ENCODE measurements at regions not wholly inside any gene's neighbourhood (a gene's known extent, or its start where the extent isn't known, plus 50 kb on each side); places are given as distances from the start of the nearest gene placed in this dataset.

DNA sequence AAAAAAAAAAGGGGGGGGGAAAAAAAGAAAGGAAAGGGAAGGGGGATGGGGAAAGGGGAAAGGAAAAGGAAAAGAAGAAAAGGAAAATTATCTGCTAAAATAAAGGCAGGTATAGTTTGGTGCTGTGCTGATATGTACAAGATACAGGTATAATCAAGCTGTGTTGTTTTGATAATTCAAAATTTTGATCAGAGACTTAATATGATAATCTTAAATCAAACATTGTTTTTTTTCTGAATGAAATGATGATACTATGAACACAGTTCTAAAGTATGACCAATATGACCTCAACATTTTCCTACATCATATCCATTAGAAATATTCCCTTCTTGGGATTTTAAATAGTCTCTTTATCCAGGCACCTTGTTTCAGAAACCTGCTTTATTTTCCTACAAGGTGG is 115.6 kb upstream of the TRPM3 start:
- DNase-seq = no peak
- H3K36me3 Mint-ChIP-seq (ENCODE audit: unreplicated experiment) = no peaks in the 10 kb centered on the region
- H3K27ac Mint-ChIP-seq (ENCODE audit: unreplicated experiment) = no peak overlapping the region
- no peaks in the 10 kb centered on the region for H3K4me1 Mint-ChIP-seq (ENCODE audit: low read depth, unreplicated experiment)
- H3K9me3 Mint-ChIP-seq (ENCODE audit: unreplicated experiment) = peaks cover 4% of the 10 kb centered on the region
- TF ChIP-seq, protein P1, sequence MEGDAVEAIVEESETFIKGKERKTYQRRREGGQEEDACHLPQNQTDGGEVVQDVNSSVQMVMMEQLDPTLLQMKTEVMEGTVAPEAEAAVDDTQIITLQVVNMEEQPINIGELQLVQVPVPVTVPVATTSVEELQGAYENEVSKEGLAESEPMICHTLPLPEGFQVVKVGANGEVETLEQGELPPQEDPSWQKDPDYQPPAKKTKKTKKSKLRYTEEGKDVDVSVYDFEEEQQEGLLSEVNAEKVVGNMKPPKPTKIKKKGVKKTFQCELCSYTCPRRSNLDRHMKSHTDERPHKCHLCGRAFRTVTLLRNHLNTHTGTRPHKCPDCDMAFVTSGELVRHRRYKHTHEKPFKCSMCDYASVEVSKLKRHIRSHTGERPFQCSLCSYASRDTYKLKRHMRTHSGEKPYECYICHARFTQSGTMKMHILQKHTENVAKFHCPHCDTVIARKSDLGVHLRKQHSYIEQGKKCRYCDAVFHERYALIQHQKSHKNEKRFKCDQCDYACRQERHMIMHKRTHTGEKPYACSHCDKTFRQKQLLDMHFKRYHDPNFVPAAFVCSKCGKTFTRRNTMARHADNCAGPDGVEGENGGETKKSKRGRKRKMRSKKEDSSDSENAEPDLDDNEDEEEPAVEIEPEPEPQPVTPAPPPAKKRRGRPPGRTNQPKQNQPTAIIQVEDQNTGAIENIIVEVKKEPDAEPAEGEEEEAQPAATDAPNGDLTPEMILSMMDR (IDR thresholded peaks at IDR 0.05; ENCODE audit: partially characterized antibody, unreplicated experiment) = no peak
- H3K4me3 Mint-ChIP-seq (ENCODE audit: unreplicated experiment) = no peak overlapping the region
- no peaks in the 10 kb centered on the region for H3K27me3 Mint-ChIP-seq (ENCODE audit: unreplicated experiment)

GRCh38 chr9:71233646-71234045 is 112.2 kb upstream of the TRPM3 start:
- Mint-ChIP-seq H3K27ac (ENCODE audit: unreplicated experiment) (no peak overlapping the region), H3K4me3 (ENCODE audit: unreplicated experiment) (no peak overlapping the region), H3K9me3 (ENCODE audit: unreplicated experiment) (peaks cover 4% of the 10 kb centered on the region), H3K36me3 (ENCODE audit: unreplicated experiment) (no peaks in the 10 kb centered on the region), H3K27me3 (ENCODE audit: unreplicated experiment) (no peaks in the 10 kb centered on the region), H3K4me1 (ENCODE audit: low read depth, unreplicated experiment) (no peaks in the 10 kb centered on the region)
- TF ChIP-seq, protein P1 (IDR thresholded peaks at IDR 0.05; ENCODE audit: partially characterized antibody, unreplicated experiment) = no peak
- no peak for DNase-seq

DNA sequence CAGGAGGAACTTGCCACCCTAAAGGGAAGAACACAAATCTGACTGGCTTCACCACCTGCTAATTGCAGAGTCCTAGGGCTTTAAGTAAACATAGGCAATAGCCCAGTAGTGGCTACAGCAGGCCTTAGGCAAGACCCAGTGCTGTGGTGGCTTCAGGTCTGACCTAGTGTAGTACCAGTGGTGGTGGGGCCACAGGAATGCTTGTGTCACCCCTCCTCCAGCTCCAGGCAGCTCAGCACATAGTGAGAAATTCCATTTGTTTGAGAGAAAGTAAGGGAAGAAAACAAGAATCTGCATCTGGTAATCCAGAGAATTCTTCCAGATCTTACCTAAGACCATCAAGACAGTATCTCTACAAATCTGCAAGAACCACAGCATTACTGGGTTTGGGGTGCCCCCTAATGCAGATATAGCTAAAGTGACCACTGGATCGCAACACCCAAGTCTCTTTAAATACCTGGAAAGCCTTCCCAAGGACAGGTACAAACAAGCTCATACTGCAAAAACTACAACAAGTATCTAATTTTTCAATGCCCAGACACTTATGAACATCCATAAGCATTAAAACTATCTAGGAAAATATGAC is 102.6 kb upstream of the TRPM3 start:
- Mint-ChIP-seq H3K9me3 (ENCODE audit: unreplicated experiment) (no peaks in the 10 kb centered on the region), H3K27ac (ENCODE audit: unreplicated experiment) (no peak overlapping the region), H3K4me1 (ENCODE audit: low read depth, unreplicated experiment) (peaks cover 4% of the 10 kb centered on the region), H3K27me3 (ENCODE audit: unreplicated experiment) (no peaks in the 10 kb centered on the region), H3K4me3 (ENCODE audit: unreplicated experiment) (no peak overlapping the region), H3K36me3 (ENCODE audit: unreplicated experiment) (no peaks in the 10 kb centered on the region)
- no peak for DNase-seq
- TF ChIP-seq, protein P1 (IDR thresholded peaks at IDR 0.05; ENCODE audit: partially characterized antibody, unreplicated experiment) = no peak

- H3K4me1 Mint-ChIP-seq (ENCODE audit: low read depth, unreplicated experiment) = peaks cover 4% of the 10 kb centered on the region
- no peak overlapping the region for H3K27ac Mint-ChIP-seq (ENCODE audit: unreplicated experiment)
- no peak overlapping the region for H3K4me3 Mint-ChIP-seq (ENCODE audit: unreplicated experiment)
- no peaks in the 10 kb centered on the region for H3K36me3 Mint-ChIP-seq (ENCODE audit: unreplicated experiment)
- DNase-seq = no peak
- TF ChIP-seq, protein P1 (IDR thresholded peaks at IDR 0.05; ENCODE audit: partially characterized antibody, unreplicated experiment) = no peak
- H3K9me3 Mint-ChIP-seq (ENCODE audit: unreplicated experiment) = no peaks in the 10 kb centered on the region
- H3K27me3 Mint-ChIP-seq (ENCODE audit: unreplicated experiment) = no peaks in the 10 kb centered on the region
Observed at GRCh38 chr9:71218774-71219173, 97.4 kb upstream of the TRPM3 start.

DNA sequence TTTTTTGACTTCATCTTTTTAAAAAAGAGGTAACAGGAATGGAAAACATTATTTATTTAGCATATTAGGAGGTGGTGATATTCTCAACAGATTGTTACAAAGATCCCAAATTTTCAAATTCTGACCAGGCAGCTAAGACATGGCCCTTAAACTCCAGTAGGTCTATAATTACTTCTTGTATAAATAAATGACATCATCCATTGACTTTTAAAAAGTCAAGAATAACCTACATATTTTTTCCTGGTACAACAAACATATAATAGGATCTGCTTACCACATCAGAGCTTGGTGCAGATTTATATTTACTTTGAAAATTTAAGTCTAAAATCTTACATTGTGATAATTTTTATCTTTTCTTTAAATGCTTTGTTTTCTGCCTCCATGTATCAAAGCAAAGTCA is 92.2 kb upstream of the TRPM3 start:
- no peak overlapping the region for H3K4me3 Mint-ChIP-seq (ENCODE audit: unreplicated experiment)
- no peak overlapping the region for H3K27ac Mint-ChIP-seq (ENCODE audit: unreplicated experiment)
- no peaks in the 10 kb centered on the region for H3K27me3 Mint-ChIP-seq (ENCODE audit: unreplicated experiment)

More for the DNA sequence above, 92.2 kb upstream of the TRPM3 start:
- Mint-ChIP-seq H3K9me3 (ENCODE audit: unreplicated experiment) (no peaks in the 10 kb centered on the region), H3K36me3 (ENCODE audit: unreplicated experiment) (no peaks in the 10 kb centered on the region), H3K4me1 (ENCODE audit: low read depth, unreplicated experiment) (no peaks in the 10 kb centered on the region)
- TF ChIP-seq, protein P1 (IDR thresholded peaks at IDR 0.05; ENCODE audit: partially characterized antibody, unreplicated experiment) = no peak
- no peak for DNase-seq
